Brain microvascular endothelial cell (primary cell): ENCODE measurements at regions not wholly inside any gene's neighbourhood (a gene's known extent, or its start where the extent isn't known, plus 50 kb on each side); places are given as distances from the start of the nearest gene placed in this dataset.

ENCODE experiments used
- DNase-seq: peaks from one replicate; pipeline ENCODE4 v3.0.0-alpha.2; 2020
- H3K27ac ChIP-seq: fragments of 250-450 bp; sonication (Bioruptor Pico); 2 replicates; pipeline ENCODE4 v1.5.1; 2020; ENCODE audit warnings: mild to moderate bottlenecking, moderate library complexity
- H3K27me3 ChIP-seq: fragments of 250-450 bp; sonication (Bioruptor Pico); replicated peaks from 2 replicates; pipeline ENCODE4 v1.5.1; 2020; ENCODE audit warnings: mild to moderate bottlenecking
- H3K36me3 ChIP-seq: fragments of 250-450 bp; sonication (Bioruptor Pico); replicated peaks from 2 replicates; pipeline ENCODE4 v1.5.1; 2020; ENCODE audit warnings: mild to moderate bottlenecking
- H3K4me3 ChIP-seq: 2 replicates; pipeline ENCODE4 v1.5.1; 2011; ENCODE audit warnings: low read depth, mild to moderate bottlenecking, control low read depth, low read length, moderate library complexity
- in situ Hi-C: cut with HindIII; loops from 2 replicates; pipeline ENCODE4 v1.10.0; 2017; ENCODE audit warnings: low sequenced_read_pairs, low pct_ligation_motif_present
- TF ChIP-seq, protein P1 (sequence below): IDR thresholded peaks from 2 replicates; pipeline ENCODE4 v1.5.1; 2011; ENCODE audit warnings: low read depth, mild to moderate bottlenecking, moderate library complexity, low read length, control low read depth, inconsistent platforms; ENCODE audit errors: missing control alignments

DNA sequence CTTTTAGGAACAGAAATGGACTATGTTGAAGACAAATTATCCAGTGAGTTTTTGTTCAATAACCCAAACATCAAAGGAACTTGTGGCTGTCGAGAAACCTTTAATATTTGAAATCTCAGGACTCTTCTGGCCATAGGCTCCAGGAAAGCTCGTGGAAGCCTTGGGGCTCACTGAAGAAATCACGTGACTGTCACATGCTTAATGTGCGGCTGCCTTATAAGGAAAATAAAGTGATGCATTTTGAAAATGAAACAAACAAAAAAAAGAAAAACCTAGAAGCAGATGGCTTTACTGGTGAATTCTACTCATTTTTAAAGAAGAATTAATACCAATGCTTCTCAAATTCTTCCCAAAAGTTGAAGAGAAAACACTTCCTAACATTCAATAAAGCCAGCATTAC, 228.4 kb upstream of the RAB4A start:
- no peaks in the 10 kb centered on the region for H3K27me3 ChIP-seq
- no peak overlapping the region for H3K4me3 ChIP-seq
- H3K27ac ChIP-seq = no peak overlapping the region
- no peak for DNase-seq
- TF ChIP-seq, protein P1, sequence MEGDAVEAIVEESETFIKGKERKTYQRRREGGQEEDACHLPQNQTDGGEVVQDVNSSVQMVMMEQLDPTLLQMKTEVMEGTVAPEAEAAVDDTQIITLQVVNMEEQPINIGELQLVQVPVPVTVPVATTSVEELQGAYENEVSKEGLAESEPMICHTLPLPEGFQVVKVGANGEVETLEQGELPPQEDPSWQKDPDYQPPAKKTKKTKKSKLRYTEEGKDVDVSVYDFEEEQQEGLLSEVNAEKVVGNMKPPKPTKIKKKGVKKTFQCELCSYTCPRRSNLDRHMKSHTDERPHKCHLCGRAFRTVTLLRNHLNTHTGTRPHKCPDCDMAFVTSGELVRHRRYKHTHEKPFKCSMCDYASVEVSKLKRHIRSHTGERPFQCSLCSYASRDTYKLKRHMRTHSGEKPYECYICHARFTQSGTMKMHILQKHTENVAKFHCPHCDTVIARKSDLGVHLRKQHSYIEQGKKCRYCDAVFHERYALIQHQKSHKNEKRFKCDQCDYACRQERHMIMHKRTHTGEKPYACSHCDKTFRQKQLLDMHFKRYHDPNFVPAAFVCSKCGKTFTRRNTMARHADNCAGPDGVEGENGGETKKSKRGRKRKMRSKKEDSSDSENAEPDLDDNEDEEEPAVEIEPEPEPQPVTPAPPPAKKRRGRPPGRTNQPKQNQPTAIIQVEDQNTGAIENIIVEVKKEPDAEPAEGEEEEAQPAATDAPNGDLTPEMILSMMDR = no peak
- in situ Hi-C loops = no loop called here
- no peaks in the 10 kb centered on the region for H3K36me3 ChIP-seq

DNA sequence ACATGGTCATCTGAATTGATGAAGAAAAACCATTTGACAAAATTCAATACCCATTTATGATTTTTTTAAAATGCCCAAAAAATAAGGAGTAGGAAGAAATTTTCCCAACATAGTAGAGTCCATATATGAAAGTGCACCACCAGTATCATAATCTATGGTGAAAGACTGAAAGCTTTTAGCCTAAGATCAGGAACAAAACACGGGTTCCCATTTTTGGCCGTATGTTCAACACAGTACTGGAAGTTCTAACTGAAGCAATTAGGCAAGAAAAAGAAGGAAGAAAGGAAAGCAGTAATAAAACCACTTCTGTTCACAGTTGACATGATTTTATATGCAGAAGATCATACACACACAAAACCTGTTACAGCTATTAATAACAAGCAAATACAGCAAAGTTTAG, 227.8 kb upstream of the RAB4A start:
- Histone ChIP-seq H3K27ac (no peak overlapping the region), H3K36me3 (no peaks in the 10 kb centered on the region), H3K27me3 (no peaks in the 10 kb centered on the region), H3K4me3 (no peak overlapping the region)
- in situ Hi-C loops = no loop called here
- TF ChIP-seq, protein P1 = no peak
- no peak for DNase-seq

DNA sequence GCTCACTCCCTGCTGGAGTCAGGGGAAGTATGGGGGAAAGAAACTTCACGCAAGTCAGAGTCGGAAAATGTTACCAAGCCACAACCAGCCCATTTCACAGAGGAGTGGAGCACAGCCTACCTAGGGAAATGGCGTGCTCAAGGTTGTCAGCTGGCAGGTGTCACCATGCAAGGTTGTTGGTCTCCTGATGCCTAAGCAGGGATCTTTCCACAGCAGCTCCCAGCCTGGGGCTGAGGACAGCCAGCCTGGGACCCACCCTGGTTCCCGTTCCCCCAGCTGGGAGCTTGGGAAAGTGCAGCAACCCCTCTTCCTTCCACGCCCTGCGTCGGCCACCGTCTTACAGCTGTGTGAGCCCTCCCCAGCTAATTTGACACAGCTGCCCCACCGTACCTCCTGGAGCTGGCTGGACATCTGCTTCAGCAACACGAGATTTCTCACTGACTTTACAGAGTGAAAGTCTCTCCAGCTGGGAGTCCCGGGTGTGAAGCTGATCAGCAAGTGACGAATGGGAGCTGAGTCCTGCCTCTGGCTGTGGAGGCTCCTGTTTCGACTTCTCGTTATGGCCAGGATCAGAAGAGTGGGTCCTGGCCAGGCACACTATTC, 224.6 kb upstream of the RAB4A start:
- in situ Hi-C loops = no loop called here
- no peak overlapping the region for H3K27ac ChIP-seq
- DNase-seq = no peak
- no peak overlapping the region for H3K4me3 ChIP-seq
- no peaks in the 10 kb centered on the region for H3K36me3 ChIP-seq
- no peaks in the 10 kb centered on the region for H3K27me3 ChIP-seq
- TF ChIP-seq, protein P1 = no peak

DNA sequence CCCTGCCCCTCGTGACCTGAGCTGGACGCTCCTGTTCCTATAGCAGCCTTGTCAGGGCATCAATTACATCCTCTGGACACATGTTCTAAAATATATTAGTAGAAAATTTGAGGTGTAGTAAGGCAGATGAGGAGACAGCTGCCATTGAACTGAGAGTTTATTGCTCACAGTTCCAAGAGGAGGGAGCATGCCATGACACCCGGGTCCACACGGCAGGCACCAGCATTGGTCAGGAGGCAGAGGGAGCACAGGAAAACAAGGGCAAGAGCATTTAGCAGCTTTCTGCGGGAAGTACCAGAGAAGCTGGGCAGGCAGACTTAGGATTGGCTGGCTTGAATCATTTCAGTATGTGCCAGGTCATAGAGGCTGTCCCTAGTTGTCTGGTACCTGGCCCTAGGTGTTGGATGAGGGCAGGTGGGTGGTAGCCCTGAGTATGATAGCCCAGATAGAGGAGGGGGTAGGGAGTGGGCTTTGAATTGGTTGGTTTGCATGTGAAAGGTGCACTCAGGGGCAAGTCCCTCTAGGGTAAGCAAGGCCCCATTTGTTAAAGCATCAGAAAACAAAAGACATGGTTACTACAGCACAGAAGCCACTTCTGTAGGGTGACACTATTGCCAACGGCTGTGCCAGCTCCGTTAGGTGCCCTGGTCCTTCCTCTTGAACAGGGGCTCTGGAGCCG, 223.6 kb upstream of the RAB4A start:
- Histone ChIP-seq H3K4me3 (no peak overlapping the region), H3K36me3 (no peaks in the 10 kb centered on the region), H3K27me3 (no peaks in the 10 kb centered on the region), H3K27ac (no peak overlapping the region)
- no peak for DNase-seq
- TF ChIP-seq, protein P1 = no peak
- in situ Hi-C loops = no loop called here

DNA sequence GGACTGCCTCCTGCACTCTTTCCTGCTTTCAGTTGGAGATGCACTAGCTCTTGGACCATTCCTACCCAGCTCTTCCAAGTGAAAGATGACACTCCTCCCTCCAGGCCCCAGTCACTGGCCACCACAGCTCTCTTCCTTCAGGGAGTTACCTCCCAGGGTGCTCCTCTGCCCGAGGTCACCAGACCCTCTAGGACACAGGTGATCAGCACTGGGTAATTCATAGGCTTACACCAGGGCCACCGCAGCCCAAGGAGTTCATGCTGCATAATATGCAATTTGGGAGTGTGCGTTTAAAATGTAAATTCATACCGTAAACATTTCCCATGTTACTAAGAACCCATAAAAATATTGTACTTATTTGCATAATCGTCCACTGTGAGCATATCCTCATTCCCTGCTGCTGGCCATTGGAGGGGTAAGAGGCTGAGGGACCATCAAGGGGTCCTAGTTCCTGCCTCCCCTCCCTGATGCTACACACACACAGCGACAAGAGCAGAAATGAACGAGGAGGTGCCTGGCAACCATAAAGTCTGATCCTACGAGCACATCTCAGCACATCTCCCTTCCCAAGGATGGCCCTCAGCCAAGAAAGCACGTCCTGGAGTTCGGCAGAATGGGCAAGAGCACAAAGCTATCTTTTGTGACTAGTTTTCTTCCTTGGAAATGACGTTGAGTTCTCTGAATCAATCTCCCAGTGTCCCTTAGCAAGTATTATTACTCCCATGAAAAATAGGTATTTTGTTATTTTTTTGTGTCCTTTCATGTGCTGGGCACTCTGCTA, 222.9 kb upstream of the RAB4A start:
- no peak for DNase-seq

More for the DNA sequence above, 222.9 kb upstream of the RAB4A start:
- no peaks in the 10 kb centered on the region for H3K27me3 ChIP-seq
- H3K4me3 ChIP-seq = no peak overlapping the region
- H3K36me3 ChIP-seq = no peaks in the 10 kb centered on the region
- no peak overlapping the region for H3K27ac ChIP-seq
- in situ Hi-C loops = no loop called here
- TF ChIP-seq, protein P1 = no peak
